DMS114 treated with DMSO at 0.1 percent for 48 hours (cell line): ENCODE measurements at regions not wholly inside any gene's neighbourhood (a gene's known extent, or its start where the extent isn't known, plus 50 kb on each side); places are given as distances from the start of the nearest gene placed in this dataset.
"Not testable (repeated sequence)": the region's sequence is repeated elsewhere in the genome, so short reads cannot be mapped to it uniquely, and the experiment has no call there.

Experiments
- DNase-seq: peaks from one replicate; lab custom pipeline; 2025; ENCODE audit not compliant: unreplicated experiment; lab: John Stamatoyannopoulos, UW

- no peak for DNase-seq
These were observed 84.3 kb upstream of the SYN3 start for GRCh38 chr22:33142282-33143055.

- DNase-seq, result no peak
These were observed 81.8 kb upstream of the SYN3 start for GRCh38 chr22:33139937-33140336.

- not testable (repeated sequence) for DNase-seq
These were observed 80.2 kb upstream of the SYN3 start for GRCh38 chr22:33138333-33138732.

- DNase-seq, result no peak
These were observed 72.3 kb upstream of the SYN3 start for GRCh38 chr22:33130473-33130872.

- no peak for DNase-seq
These were observed 71.4 kb upstream of the SYN3 start for GRCh38 chr22:33129621-33130020.

GRCh38 chr22:33126881-33127280 is 68.7 kb upstream of the SYN3 start:
- DNase-seq, result peak; percentile 2

- DNase-seq, result no peak
These were observed 66.3 kb upstream of the SYN3 start for GRCh38 chr22:33124471-33124870.

GRCh38 chr22:33122439-33122838 is 64.3 kb upstream of the SYN3 start:
- not testable (repeated sequence) for DNase-seq

GRCh38 chr22:33119044-33119443 is 60.9 kb upstream of the SYN3 start:
- DNase-seq, result no peak

- no peak for DNase-seq
These were observed 59.6 kb upstream of the SYN3 start for GRCh38 chr22:33117821-33118220.

GRCh38 chr22:33116841-33117547 is 58.8 kb upstream of the SYN3 start:
- no peak for DNase-seq

GRCh38 chr22:33114565-33114964 is 56.4 kb upstream of the SYN3 start:
- no peak for DNase-seq

GRCh38 chr22:33112580-33112979 is 54.4 kb upstream of the SYN3 start:
- no peak for DNase-seq

GRCh38 chr22:33111491-33111890 is 53.3 kb upstream of the SYN3 start:
- no peak for DNase-seq

GRCh38 chr22:33110562-33111163 is 52.5 kb upstream of the SYN3 start:
- no peak for DNase-seq

GRCh38 chr22:33109514-33110430 is 51.6 kb upstream of the SYN3 start:
- no peak for DNase-seq

- DNase-seq, result no peak
These were observed 49.9 kb upstream of the SYN3 start for GRCh38 chr22:33108037-33108436.
